RWPE2 (cell line): ENCODE measurements at regions not wholly inside any gene's neighbourhood (a gene's known extent, or its start where the extent isn't known, plus 50 kb on each side); places are given as distances from the start of the nearest gene placed in this dataset.

Source experiments
- ATAC-seq: fragments of 200-7000 bp; cut with Tn5 transposase; 3 replicates; pipeline ENCODE4 v1.9.1; 2021; ENCODE audit warnings: low read depth
- DNase-seq: peaks from one replicate; pipeline ENCODE4 v3.0.0-alpha.2; 2020; ENCODE audit warnings: low spot score
- H3K27ac ChIP-seq: fragments of 450-650 bp; 2 replicates; pipeline ENCODE4 v1.5.1; 2017; ENCODE audit warnings: mild to moderate bottlenecking; ENCODE audit not compliant: poor library complexity, severe bottlenecking
- H3K27me3 ChIP-seq: fragments of 250-450 bp; sonication (Bioruptor Pico); 2 replicates; pipeline ENCODE4 v1.5.1; 2021; ENCODE audit warnings: mild to moderate bottlenecking, moderate library complexity; ENCODE audit not compliant: insufficient read depth, poor library complexity, severe bottlenecking
- H3K36me3 ChIP-seq: fragments of 250-450 bp; sonication (Bioruptor Pico); 2 replicates; pipeline ENCODE4 v1.5.1; 2020; ENCODE audit warnings: low read depth, mild to moderate bottlenecking, moderate library complexity
- H3K4me1 ChIP-seq: fragments of 250-450 bp; sonication (Bioruptor Pico); 2 replicates; pipeline ENCODE4 v1.5.1; 2021; ENCODE audit warnings: mild to moderate bottlenecking, moderate library complexity; ENCODE audit not compliant: insufficient read depth, poor library complexity, severe bottlenecking
- H3K4me3 ChIP-seq: fragments of 250-450 bp; sonication (Bioruptor Pico); 2 replicates; pipeline ENCODE4 v1.5.1; 2021; ENCODE audit warnings: mild to moderate bottlenecking, moderate library complexity; ENCODE audit not compliant: severe bottlenecking
- H3K9me3 ChIP-seq: fragments of 250-450 bp; sonication (Bioruptor Pico); 2 replicates; pipeline ENCODE4 v1.5.1; 2021; ENCODE audit warnings: mild to moderate bottlenecking, moderate library complexity; ENCODE audit not compliant: severe bottlenecking
- CTCF ChIP-seq: fragments of 450-650 bp; IDR thresholded peaks from one replicate; pipeline ENCODE4 v1.5.1; 2017; ENCODE audit warnings: mild to moderate bottlenecking, moderate library complexity; ENCODE audit not compliant: poor library complexity, severe bottlenecking

- H3K36me3 ChIP-seq, result no peaks in the 10 kb centered on the region
- DNase-seq (no peak), ATAC-seq (no peak)
- H3K27me3 ChIP-seq, result peaks cover 16% of the 10 kb centered on the region
- H3K27ac ChIP-seq, result no peak overlapping the region
- H3K4me3 ChIP-seq, result no peak overlapping the region
- no peak for TF ChIP-seq CTCF
- no peaks in the 10 kb centered on the region for H3K4me1 ChIP-seq
- no peaks in the 10 kb centered on the region for H3K9me3 ChIP-seq
Observed at GRCh38 chr7:155138204-155138603, 68.1 kb downstream of the HTR5A start.

GRCh38 chr7:155141562-155141961, 71.4 kb downstream of the HTR5A start:
- ATAC-seq (no peak), DNase-seq (no peak)
- Histone ChIP-seq H3K27ac (no peak overlapping the region), H3K4me3 (no peak overlapping the region), H3K9me3 (no peaks in the 10 kb centered on the region), H3K27me3 (peaks cover 39% of the 10 kb centered on the region), H3K36me3 (no peaks in the 10 kb centered on the region), H3K4me1 (no peaks in the 10 kb centered on the region)
- no peak for TF ChIP-seq CTCF

- Histone ChIP-seq H3K27ac (no peak overlapping the region), H3K9me3 (no peaks in the 10 kb centered on the region), H3K36me3 (no peaks in the 10 kb centered on the region), H3K27me3 (peaks cover 42% of the 10 kb centered on the region), H3K4me1 (no peaks in the 10 kb centered on the region), H3K4me3 (no peak overlapping the region)
- DNase-seq (no peak), ATAC-seq (no peak)
- TF ChIP-seq CTCF, result no peak
Observed at GRCh38 chr7:155143381-155143780, 73.3 kb downstream of the HTR5A start.

GRCh38 chr7:155144371-155144770, 74.2 kb downstream of the HTR5A start:
- H3K27ac ChIP-seq, result no peak overlapping the region
- H3K9me3 ChIP-seq, result no peaks in the 10 kb centered on the region
- no peak for DNase-seq
- ATAC-seq, result no peak
- H3K36me3 ChIP-seq, result no peaks in the 10 kb centered on the region
- H3K4me1 ChIP-seq, result no peaks in the 10 kb centered on the region
- H3K4me3 ChIP-seq, result no peak overlapping the region
- no peak for TF ChIP-seq CTCF
- peaks cover 42% of the 10 kb centered on the region for H3K27me3 ChIP-seq

- H3K4me3 ChIP-seq, result no peak overlapping the region
- no peaks in the 10 kb centered on the region for H3K36me3 ChIP-seq
- no peak for TF ChIP-seq CTCF
- ATAC-seq, result no peak
- no peaks in the 10 kb centered on the region for H3K9me3 ChIP-seq
- no peak overlapping the region for H3K27ac ChIP-seq
- no peak for DNase-seq
- no peaks in the 10 kb centered on the region for H3K4me1 ChIP-seq
- peaks cover 42% of the 10 kb centered on the region for H3K27me3 ChIP-seq
Observed at GRCh38 chr7:155145477-155146255, 75.5 kb downstream of the HTR5A start.
